Large intestine (tissue), 3 donors: ENCODE measurements at regions not wholly inside any gene's neighbourhood (a gene's known extent, or its start where the extent isn't known, plus 50 kb on each side); places are given as distances from the start of the nearest gene placed in this dataset.
"Not testable (repeated sequence)": the region's sequence is repeated elsewhere in the genome, so short reads cannot be mapped to it uniquely, and the experiment has no call there.

Experiments used
- DNase-seq, 2 donors: peaks; one replicate each; pipeline versions ENCODE4 v3.0.0 to v3.0.0-alpha.2; 2013
- H3K27ac ChIP-seq: one replicate; pipeline ENCODE4 v1.5.1; 2013; ENCODE audit warnings: low read length
- H3K27me3 ChIP-seq: 2 replicates; pipeline ENCODE4 v1.6.1; 2013; ENCODE audit warnings: low read length; ENCODE audit not compliant: control insufficient read depth, insufficient read depth
- H3K36me3 ChIP-seq: 2 replicates; pipeline ENCODE4 v1.6.1; 2013; ENCODE audit warnings: low read length; ENCODE audit not compliant: control insufficient read depth, insufficient read depth
- H3K4me1 ChIP-seq: one replicate; pipeline ENCODE4 v1.6.1; 2013; ENCODE audit warnings: low read length; ENCODE audit not compliant: control insufficient read depth, insufficient read depth
- H3K4me3 ChIP-seq: one replicate; pipeline ENCODE4 v1.5.1; 2013; ENCODE audit warnings: low read length
- H3K9me3 ChIP-seq: one replicate; pipeline ENCODE4 v1.6.1; 2013; ENCODE audit warnings: mild to moderate bottlenecking, low read depth, low read length, moderate library complexity; ENCODE audit not compliant: control insufficient read depth
- WGBS: methylation state at CpG from one replicate; pipeline ENCODE4 v1.1.5; 2013; ENCODE audit warnings: low lambda C conversion rate; ENCODE audit not compliant: insufficient coverage; 5-methylcytosine and 5-hydroxymethylcytosine counted together

GRCh38 chr12:131230340-131231031 is 276.8 kb downstream of the ADGRD1 start:
- no peak overlapping the region for H3K4me3 ChIP-seq
- peaks cover 15% of the 10 kb centered on the region for H3K9me3 ChIP-seq
- H3K4me1 ChIP-seq = peaks cover 22% of the 10 kb centered on the region
- no peak for DNase-seq
- no peaks in the 10 kb centered on the region for H3K36me3 ChIP-seq
- H3K27me3 ChIP-seq = no peaks in the 10 kb centered on the region
- no CpG with 5 or more reads among the region's 17 CpGs for WGBS
- no peak overlapping the region for H3K27ac ChIP-seq

GRCh38 chr12:131231032-131231980 is 277.6 kb downstream of the ADGRD1 start:
- peaks cover 2% of the 10 kb centered on the region for H3K27me3 ChIP-seq
- H3K27ac ChIP-seq = no peak overlapping the region
- WGBS = 100% methylated on average over 1 of the region's 23 CpGs
- H3K9me3 ChIP-seq = peaks cover 15% of the 10 kb centered on the region
- H3K4me3 ChIP-seq = no peak overlapping the region
- no peak for DNase-seq
- no peaks in the 10 kb centered on the region for H3K36me3 ChIP-seq
- H3K4me1 ChIP-seq = peaks cover 22% of the 10 kb centered on the region

GRCh38 chr12:131232036-131232435 is 278.3 kb downstream of the ADGRD1 start:
- Histone ChIP-seq H3K4me1 (peaks cover 22% of the 10 kb centered on the region), H3K27me3 (peaks cover 2% of the 10 kb centered on the region), H3K4me3 (no peak overlapping the region), H3K36me3 (no peaks in the 10 kb centered on the region), H3K9me3 (peaks cover 15% of the 10 kb centered on the region), H3K27ac (no peak overlapping the region)
- no peak for DNase-seq
- WGBS = 92% methylated on average over 2 of the region's 5 CpGs

DNA sequence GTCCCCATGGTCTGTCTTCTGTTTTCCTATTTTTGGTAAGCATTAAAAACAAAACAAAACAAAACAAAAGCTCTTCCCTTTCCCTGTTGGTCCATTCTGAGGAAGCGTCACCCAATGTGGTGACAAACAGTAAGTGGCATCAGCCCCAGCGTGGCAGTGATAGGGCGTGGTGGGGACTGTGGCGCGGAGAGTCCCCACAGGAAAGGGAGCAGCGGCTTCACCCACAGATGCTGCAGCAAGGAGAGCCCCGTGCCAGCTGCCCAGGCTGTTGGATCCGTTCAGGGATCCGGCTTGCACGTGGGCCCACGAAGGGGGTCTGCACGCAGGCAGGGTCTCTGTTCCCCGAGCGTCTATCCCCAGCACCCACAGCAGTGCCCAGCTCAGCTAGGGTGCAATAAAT is 279.2 kb downstream of the ADGRD1 start:
- not testable (repeated sequence) for DNase-seq, H3K4me3 ChIP-seq, H3K27me3 ChIP-seq, H3K36me3 ChIP-seq, H3K27ac ChIP-seq
- WGBS = no CpG with 5 or more reads among the region's 14 CpGs
- peaks cover 10% of the 10 kb centered on the region for H3K9me3 ChIP-seq
- H3K4me1 ChIP-seq = peaks cover 22% of the 10 kb centered on the region

DNA sequence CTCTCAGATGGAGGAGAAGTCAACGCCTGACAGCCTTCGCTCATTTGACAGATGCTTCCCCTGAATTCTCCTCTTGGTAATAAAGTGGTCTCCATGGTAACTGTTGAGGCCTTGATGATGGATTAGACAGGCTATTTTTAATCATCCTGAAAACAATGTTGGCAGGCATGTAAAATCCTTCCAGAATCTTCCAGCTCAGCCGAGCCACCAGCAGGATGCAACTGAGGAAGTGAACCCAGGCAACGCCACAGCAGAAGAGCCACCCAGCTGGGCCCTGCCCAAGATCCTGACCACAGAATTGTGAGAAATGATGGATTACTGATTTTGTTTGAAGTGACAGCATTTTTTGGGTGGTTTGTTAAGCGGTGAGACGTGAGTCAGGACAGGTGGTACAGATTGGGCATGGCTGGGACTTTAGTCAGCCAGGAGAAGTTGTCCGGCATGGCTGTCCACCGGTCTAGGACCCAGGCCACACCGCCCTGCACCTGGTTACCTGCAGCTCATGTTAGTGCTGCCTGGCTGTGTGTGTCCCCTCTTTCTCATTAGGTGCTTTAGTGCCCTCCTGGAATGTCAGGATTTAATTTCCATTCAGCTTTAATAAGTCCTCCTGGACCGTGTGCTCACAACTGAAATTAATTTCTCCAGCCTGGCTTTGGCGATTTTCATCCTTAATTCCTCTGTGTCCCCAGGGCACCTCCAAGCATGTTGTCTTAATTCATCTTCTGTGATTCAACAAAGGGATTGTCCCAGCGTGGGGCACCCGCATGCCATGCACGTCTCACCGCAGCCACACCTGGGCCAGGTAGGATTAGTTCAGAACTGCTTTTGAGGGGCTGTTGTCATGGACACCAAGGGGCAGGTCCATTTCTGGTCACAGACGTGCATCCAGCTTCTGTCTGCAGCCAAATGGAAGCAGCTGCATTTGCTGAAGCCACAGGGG is 280.4 kb downstream of the ADGRD1 start:
- not testable (repeated sequence) for H3K36me3 ChIP-seq, H3K4me3 ChIP-seq, H3K27ac ChIP-seq, DNase-seq, H3K27me3 ChIP-seq
- WGBS = no CpG with 5 or more reads among the region's 16 CpGs
- H3K4me1 ChIP-seq = peaks cover 19% of the 10 kb centered on the region
- H3K9me3 ChIP-seq = peaks cover 10% of the 10 kb centered on the region

DNA sequence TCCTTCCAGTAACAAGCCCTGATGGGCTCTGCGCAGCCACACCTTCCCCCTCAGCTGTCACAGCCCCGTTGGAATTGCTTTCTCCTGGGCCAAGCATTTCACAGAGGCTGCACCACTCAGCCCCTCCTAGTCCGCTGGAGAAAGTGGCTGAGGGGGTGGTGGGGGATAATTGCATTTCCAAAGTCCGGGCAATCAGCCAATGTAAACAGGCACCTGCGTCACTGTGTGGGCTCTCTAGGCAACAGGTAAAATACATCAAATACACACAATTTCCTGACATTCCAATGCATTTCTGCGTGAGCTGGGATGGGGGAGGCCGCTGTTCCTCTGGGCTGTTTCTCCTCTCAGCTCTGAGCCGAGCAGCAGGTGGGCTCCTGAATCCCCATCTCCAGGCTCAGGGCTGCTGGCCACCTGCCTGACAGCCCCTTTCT is 281.1 kb downstream of the ADGRD1 start:
- H3K27ac ChIP-seq, H3K36me3 ChIP-seq, H3K27me3 ChIP-seq, H3K4me3 ChIP-seq, DNase-seq: not testable (repeated sequence)
- no CpG with 5 or more reads among the region's 8 CpGs for WGBS
- peaks cover 10% of the 10 kb centered on the region for H3K9me3 ChIP-seq
- H3K4me1 ChIP-seq = peaks cover 11% of the 10 kb centered on the region

- H3K27ac ChIP-seq = no peak overlapping the region
- WGBS = no CpG with 5 or more reads among the region's 12 CpGs
- H3K27me3 ChIP-seq = peaks cover 2% of the 10 kb centered on the region
- no peaks in the 10 kb centered on the region for H3K36me3 ChIP-seq
- H3K4me3 ChIP-seq = no peak overlapping the region
- peaks cover 5% of the 10 kb centered on the region for H3K4me1 ChIP-seq
- H3K9me3 ChIP-seq = peaks cover 8% of the 10 kb centered on the region
- no peak for DNase-seq
Observed at GRCh38 chr12:131235871-131236271, 282.2 kb downstream of the ADGRD1 start.

- WGBS = 100% methylated on average over 1 of the region's 7 CpGs
- Histone ChIP-seq H3K36me3 (no peaks in the 10 kb centered on the region), H3K27ac (no peak overlapping the region), H3K27me3 (peaks cover 2% of the 10 kb centered on the region), H3K4me1 (no peaks in the 10 kb centered on the region), H3K9me3 (no peaks in the 10 kb centered on the region), H3K4me3 (no peak overlapping the region)
- no peak for DNase-seq
Observed at GRCh38 chr12:131239384-131240094, 285.8 kb downstream of the ADGRD1 start.

DNA sequence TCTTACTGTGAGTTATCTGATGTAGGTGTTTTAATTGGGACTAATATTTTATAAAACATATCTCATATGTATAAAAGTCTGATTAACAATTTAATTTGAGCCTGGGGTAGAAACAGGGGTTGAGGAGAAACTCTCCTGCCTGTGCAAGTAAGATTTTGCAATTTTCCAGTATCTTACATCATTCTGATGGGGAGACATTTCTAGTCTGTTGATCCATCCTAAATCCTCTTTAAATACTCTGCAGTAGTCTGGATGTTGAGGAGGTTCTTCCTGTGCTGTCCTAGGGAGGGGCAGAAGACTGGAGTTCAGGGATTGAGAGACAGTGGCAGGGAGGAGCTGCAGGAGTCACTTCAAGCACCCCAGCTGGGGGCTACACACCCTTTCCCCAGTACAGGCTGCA is 287.8 kb downstream of the ADGRD1 start:
- H3K9me3 ChIP-seq = no peaks in the 10 kb centered on the region
- no peak for DNase-seq
- no peaks in the 10 kb centered on the region for H3K4me1 ChIP-seq
- peaks cover 7% of the 10 kb centered on the region for H3K27me3 ChIP-seq
- no peak overlapping the region for H3K4me3 ChIP-seq
- no peak overlapping the region for H3K27ac ChIP-seq
- H3K36me3 ChIP-seq = no peaks in the 10 kb centered on the region
